Superior temporal gyrus (tissue), 1 donor: ENCODE measurements at regions not wholly inside any gene's neighbourhood (a gene's known extent, or its start where the extent isn't known, plus 50 kb on each side); places are given as distances from the start of the nearest gene placed in this dataset.
A peak's percentile ranks its signal among the peaks of the same experiment; 100 is the strongest.

ENCODE experiments used
- DNase-seq: peaks from one replicate; pipeline ENCODE4 v3.0.0-alpha.2; 2016; ENCODE audit errors: extremely low spot score

DNA sequence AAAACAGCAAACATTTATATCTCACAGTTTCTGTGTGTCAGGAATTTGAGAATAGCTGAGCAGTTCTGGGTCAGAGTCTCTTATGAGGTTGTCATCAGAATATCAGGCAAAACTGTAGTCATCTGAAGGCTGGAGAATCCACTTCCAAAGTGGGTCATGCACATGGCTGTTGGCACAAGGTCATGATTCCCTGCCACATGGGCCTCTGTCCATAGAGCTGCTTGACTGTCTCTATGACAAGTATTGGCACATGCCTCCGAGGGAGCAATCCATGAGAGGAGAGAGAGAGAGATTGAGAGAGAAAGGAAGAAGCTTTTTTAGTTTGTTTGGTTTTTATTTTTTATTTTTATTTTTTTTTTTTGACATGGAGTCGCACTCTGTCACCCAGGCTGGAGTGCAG, 101.8 kb upstream of the DDX18 start:
- DNase-seq, result no peak

DNA sequence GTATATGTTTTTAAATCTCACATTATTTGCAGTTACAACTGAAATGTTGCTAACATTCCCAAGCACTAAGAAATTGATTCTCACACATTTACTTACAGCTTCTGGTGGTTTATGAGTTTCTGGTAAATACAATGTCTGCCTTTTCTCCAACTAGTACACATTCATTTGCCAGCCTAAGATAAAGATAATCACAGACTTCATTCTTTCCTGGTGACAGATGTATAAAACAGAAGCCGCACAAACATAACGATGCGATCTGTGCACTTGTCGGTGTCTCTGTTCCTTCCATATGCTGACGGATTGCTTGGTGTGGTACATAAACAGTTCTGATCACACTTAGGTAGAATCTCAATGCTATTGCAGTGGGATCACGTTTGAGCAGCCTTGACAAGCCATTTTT, 100.4 kb upstream of the DDX18 start:
- DNase-seq, result no peak

GRCh38 chr2:117714745-117715417, 99.6 kb upstream of the DDX18 start:
- DNase-seq, result no peak

- DNase-seq, result no peak
These were observed 98.0 kb upstream of the DDX18 start for GRCh38 chr2:117716505-117716904.

DNA sequence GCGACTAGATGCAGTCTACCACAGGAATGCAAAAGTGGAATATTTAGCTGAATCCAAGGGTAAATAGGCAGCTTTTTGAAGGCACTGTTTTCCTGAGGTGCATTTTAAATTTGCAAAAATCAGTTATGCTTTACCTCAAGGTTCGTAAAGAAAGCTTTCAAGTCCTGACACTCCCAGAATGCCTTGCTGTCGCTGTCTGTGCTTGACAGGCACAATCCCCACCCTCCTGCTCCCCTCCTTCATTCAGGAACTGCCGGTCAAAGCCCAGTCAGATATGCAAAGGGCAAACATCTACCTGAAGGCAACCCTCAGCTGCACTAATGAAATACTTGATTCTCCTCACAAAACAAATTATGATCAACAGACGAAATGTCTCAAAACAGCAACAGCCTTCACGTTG, 97.4 kb upstream of the DDX18 start:
- DNase-seq, result no peak

- no peak for DNase-seq
These were observed 96.4 kb upstream of the DDX18 start for GRCh38 chr2:117718048-117718447.

DNA sequence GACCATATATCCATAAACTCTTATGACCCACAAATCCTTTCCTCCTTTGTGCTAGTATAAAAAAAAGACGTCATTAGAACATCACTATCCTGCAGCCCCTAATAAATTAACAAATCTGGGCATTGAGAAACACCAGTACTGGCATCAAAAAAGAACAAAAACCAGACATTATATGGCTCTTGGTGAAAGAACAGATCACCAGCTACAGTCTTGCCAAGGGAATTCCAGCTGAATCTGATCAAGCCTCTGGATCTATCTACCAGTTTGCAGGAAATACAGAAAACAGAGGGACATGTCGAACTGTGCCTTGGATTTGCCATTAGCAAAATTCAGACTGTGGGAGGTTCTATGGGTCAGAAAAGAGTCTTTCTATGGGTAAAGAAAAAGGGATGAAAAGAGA, 93.7 kb upstream of the DDX18 start:
- no peak for DNase-seq

DNA sequence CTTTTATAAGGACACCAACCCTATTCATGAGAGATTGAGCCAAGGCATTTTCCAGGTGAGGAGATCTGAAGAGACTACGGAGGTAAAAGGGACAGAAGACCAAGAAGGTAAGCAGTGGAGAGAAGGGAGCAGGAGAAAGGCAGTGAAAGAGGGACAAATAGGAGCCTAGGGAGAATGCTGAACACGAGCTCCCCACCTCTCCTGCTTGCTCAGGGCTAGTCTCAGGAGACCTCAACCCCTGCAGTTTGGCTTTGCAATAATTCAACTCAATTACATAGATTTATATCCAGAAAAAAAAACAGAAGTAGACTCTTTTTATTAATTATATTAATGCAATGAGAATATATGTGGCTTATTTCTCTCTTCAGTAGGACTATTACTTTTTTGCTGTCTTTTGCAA, 91.0 kb upstream of the DDX18 start:
- DNase-seq, result no peak

- DNase-seq, result no peak
These were observed 90.5 kb upstream of the DDX18 start for GRCh38 chr2:117723888-117724434.

DNA sequence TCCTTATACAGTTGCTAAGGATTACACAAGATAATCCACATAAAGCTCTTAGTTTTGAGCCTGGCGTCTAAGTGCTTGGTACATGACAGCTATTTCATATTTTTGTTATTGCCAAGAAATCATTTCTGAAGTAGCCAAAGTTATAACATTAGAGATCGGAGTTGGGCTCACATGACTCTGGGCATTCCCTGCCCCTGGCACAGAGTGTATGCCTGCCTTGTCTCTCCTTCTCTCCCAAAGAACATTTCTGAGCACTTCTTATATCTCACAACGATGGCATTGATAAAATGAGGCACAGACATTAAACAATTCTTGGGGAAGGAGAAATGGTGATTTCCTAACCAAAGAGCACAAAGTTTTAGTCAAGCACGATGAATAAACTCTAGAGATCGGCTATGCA, 87.7 kb upstream of the DDX18 start:
- DNase-seq, result no peak

DNA sequence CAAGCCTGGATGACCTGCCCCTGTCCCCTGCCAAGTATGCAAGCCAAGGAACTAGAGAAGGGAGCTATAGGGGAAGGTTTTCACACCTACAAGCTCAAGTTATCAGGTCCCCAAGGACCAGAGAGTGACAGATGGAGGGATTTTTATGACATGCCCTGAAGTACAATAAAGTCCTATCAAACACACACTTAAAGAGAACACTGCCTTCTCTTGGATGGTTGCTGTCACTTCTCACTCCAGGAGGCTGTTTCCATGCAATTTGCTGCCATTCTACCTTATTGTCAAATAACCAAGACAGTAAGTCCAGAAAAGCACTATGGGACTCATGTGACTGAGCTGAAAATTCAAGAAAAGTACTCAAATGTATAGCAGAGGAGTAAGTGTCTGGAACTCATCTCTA, 76.6 kb upstream of the DDX18 start:
- no peak for DNase-seq

DNA sequence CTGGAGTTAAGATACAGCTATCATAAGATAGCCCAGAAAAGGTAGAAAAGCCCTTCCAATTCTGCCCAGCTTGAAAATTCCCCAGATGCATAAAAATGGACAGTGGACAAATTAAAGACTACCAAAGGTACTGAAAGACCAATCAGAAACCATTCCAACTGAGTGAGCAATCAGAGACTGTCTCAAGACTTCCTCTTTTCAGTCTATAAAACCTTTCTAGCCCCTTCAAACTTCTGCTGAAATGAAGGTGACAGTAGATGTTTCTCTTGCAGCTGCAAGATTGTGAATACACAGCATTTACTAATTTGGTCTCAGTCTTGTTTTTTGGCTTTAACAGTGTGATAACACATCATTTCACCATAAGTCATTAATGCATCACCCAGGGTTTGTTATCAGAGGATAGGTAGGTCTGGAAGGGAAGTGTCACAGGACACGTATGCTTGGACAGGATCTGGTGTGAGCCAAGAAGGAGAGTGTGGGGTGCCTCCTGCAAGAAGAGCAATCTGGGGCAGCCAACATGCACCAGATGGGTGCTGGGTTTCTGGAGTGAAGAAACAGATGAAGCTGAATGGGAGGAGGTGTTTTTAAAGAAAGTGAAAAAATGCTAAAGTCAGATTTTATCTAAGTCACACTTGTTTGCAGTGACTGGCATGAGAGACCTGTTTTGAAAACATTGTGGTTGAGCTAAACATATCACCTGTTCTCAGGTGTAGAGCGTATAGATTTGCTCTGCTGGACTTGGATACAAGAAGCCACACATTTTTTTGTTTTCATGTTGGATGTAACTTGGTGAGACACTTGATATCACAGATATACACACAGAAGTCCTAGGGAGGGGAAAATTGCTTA, 75.3 kb upstream of the DDX18 start:
- DNase-seq, result peak; percentile 22

- DNase-seq, result no peak
These were observed 69.0 kb upstream of the DDX18 start for GRCh38 chr2:117745537-117745936.

DNA sequence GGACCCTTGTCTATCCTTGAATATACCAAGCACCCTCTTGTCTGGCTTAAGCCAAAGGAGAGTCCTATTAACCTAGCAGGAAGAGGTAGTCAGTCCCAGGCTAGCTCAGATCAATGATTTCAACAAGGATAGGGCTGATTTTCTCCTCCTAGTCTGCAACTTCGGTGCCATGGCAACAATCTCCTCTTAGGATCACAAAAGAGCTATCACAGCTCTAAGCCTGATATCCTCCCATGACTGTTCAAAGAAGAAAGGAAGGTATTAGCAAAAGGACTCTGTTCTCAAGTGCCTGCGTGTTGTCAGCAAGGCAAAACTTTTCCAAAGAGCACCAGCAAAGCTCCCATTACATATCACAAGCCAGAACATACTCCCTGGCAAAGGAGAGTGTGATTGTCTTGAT, 58.7 kb upstream of the DDX18 start:
- no peak for DNase-seq

- no peak for DNase-seq
These were observed 53.6 kb upstream of the DDX18 start for GRCh38 chr2:117760916-117761315.

DNA sequence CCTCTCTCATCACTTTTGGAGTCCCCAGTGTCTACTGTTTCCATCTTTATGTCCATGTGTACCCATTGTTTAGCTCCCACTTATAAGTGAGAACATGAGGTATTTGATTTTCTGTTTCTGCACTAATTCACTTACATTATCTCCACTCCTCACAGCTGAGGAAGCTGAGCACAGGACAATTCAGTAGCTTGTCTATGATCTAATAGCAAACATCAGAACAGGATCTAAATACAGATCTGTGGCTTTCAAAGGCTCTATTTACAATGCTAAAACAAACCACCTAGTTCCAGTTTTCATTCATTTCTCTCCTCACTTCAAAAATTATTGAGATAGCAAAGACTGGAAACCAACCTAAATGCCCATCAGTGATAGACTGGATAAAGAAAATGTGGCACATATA, 52.0 kb upstream of the DDX18 start:
- no peak for DNase-seq

DNA sequence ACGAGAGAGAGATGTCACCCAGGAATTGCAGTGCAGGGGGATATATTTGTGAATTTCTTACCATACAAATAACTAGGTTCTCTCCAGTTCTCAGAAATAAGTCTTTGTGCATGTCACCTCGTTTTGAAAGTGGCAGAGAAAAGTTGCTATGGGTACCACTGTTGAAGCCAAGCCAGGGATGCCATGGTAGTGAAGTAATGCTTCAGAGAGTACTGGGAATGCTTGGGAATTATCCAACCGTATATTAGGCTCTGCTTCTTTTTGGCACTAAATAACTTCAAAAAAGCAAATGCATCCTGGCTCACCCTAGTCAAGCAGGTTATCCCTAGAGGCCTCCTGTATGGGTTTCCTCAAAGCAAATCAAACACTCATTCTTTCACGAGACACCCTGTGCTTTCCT, 50.7 kb upstream of the DDX18 start:
- DNase-seq, result no peak
